Neuronal stem cell (in vitro differentiated cells): ENCODE measurements at regions not wholly inside any gene's neighbourhood (a gene's known extent, or its start where the extent isn't known, plus 50 kb on each side); places are given as distances from the start of the nearest gene placed in this dataset.

Experiments used
- DNase-seq: peaks from one replicate; pipeline ENCODE4 v3.0.0-alpha.2; 2013; ENCODE audit warnings: low spot score
- H2AFZ ChIP-seq: one replicate; pipeline ENCODE4 v1.6.1; 2013; ENCODE audit warnings: mild to moderate bottlenecking, low read length, inconsistent platforms
- H2AK5ac ChIP-seq: 2 replicates; pipeline ENCODE4 v1.6.1; 2013; ENCODE audit warnings: low read depth, mild to moderate bottlenecking, inconsistent platforms, low read length, moderate library complexity, mixed read lengths
- H2BK120ac ChIP-seq: 2 replicates; pipeline ENCODE4 v1.6.1; 2013; ENCODE audit warnings: low read depth, mild to moderate bottlenecking, inconsistent platforms, low read length, moderate library complexity, mixed read lengths
- H2BK12ac ChIP-seq: one replicate; pipeline ENCODE4 v1.6.1; 2013; ENCODE audit warnings: low read length, inconsistent platforms
- H2BK15ac ChIP-seq: 2 replicates; pipeline ENCODE4 v1.6.1; 2013; ENCODE audit warnings: mild to moderate bottlenecking, low read length, inconsistent platforms, mixed read lengths
- H2BK5ac ChIP-seq: one replicate; pipeline ENCODE4 v1.6.1; 2013; ENCODE audit warnings: inconsistent platforms, mild to moderate bottlenecking, low read length, moderate library complexity
- H3K14ac ChIP-seq: one replicate; pipeline ENCODE4 v1.6.1; 2013; ENCODE audit warnings: low read length, inconsistent platforms
- H3K18ac ChIP-seq: 2 replicates; pipeline ENCODE4 v1.6.1; 2013; ENCODE audit warnings: low read length, inconsistent platforms
- H3K23ac ChIP-seq: 2 replicates; pipeline ENCODE4 v1.6.1; 2013; ENCODE audit warnings: low read depth, mild to moderate bottlenecking, mixed read lengths, low read length, inconsistent platforms; ENCODE audit not compliant: poor library complexity
- H3K27ac ChIP-seq: replicated peaks from 3 replicates; pipeline ENCODE4 v1.5.1; 2013; ENCODE audit warnings: low read length, inconsistent platforms
- H3K27me3 ChIP-seq, 3 experiments: 2 replicates each; pipeline ENCODE4 v1.6.1; 2013; ENCODE audit warnings: low read length in 3 of 3, mild to moderate bottlenecking in 2 of 3, inconsistent platforms in 1 of 3, low read depth in 1 of 3, mixed read lengths in 1 of 3, moderate library complexity in 1 of 3; ENCODE audit not compliant: control insufficient read depth in 3 of 3, insufficient read depth in 3 of 3
- H3K36me3 ChIP-seq, 2 donors: replicated peaks in 1 of 2; 2 replicates each; pipeline ENCODE4 v1.6.1; 2013; ENCODE audit warnings: low read length in 2 of 2; ENCODE audit not compliant: control insufficient read depth in 2 of 2, insufficient read depth in 2 of 2
- H3K4ac ChIP-seq: 2 replicates; pipeline ENCODE4 v1.6.1; 2013; ENCODE audit warnings: inconsistent platforms, mild to moderate bottlenecking, low read length, moderate library complexity
- H3K4me1 ChIP-seq, 2 donors: 1 replicate in 1 of 2; 2 replicates in 1 of 2; pipeline ENCODE4 v1.6.1; 2013; ENCODE audit warnings: low read length in 2 of 2, low read depth in 1 of 2; ENCODE audit not compliant: control insufficient read depth in 2 of 2, insufficient read depth in 1 of 2
- H3K4me2 ChIP-seq: one replicate; pipeline ENCODE4 v1.6.1; 2013; ENCODE audit warnings: mild to moderate bottlenecking, low read length, inconsistent platforms; ENCODE audit not compliant: insufficient read depth, poor library complexity, severe bottlenecking
- H3K4me3 ChIP-seq, 2 donors: 2 replicates each; pipeline ENCODE4 v1.5.1; 2013; ENCODE audit warnings: low read length in 2 of 2, mild to moderate bottlenecking in 2 of 2, inconsistent platforms in 1 of 2, moderate library complexity in 1 of 2
- H3K79me1 ChIP-seq: one replicate; pipeline ENCODE4 v1.6.1; 2013; ENCODE audit warnings: low read depth, mild to moderate bottlenecking, inconsistent platforms, low read length, moderate library complexity
- H3K9ac ChIP-seq: one replicate; pipeline ENCODE4 v1.6.1; 2013; ENCODE audit warnings: mild to moderate bottlenecking, low read depth, low read length, inconsistent platforms; ENCODE audit not compliant: poor library complexity
- H3K9me3 ChIP-seq, 2 donors: replicated peaks in 1 of 2; 2 replicates each; pipeline versions ENCODE3 to v1.6.1; 2013; ENCODE audit warnings: low read length in 2 of 2, mild to moderate bottlenecking in 2 of 2, inconsistent platforms in 1 of 2, low read depth in 1 of 2, mixed read lengths in 1 of 2, moderate library complexity in 1 of 2; ENCODE audit not compliant: control insufficient read depth in 2 of 2, insufficient read depth in 1 of 2
- H4K8ac ChIP-seq: one replicate; pipeline ENCODE4 v1.6.1; 2013; ENCODE audit warnings: low read depth, mild to moderate bottlenecking, inconsistent platforms, low read length, moderate library complexity
- H4K91ac ChIP-seq: one replicate; pipeline ENCODE4 v1.6.1; 2013; ENCODE audit warnings: low read length, low read depth, mild to moderate bottlenecking, inconsistent platforms; ENCODE audit not compliant: poor library complexity
- WGBS, 2 donors: extraction: QIAGEN DNeasy Blood & Tissue Kit; methylation state at CpG; one replicate each; pipeline ENCODE4 v1.1.7; 2013; ENCODE audit warnings: missing lambda C conversion rate in 2 of 2, mixed read lengths in 1 of 2; ENCODE audit not compliant: insufficient read length in 2 of 2, insufficient replicate concordance in 1 of 2; ENCODE audit errors: extremely low coverage in 2 of 2; 5-methylcytosine and 5-hydroxymethylcytosine counted together

GRCh38 chr5:98564836-98565235 lies 208.6 kb upstream of the RGMB start:
- H2BK15ac ChIP-seq, result no peak overlapping the region
- no peak for DNase-seq
- no peaks in the 10 kb centered on the region for H3K27me3 ChIP-seq
- no peak overlapping the region for H2AK5ac ChIP-seq
- H2AFZ ChIP-seq, result no peak overlapping the region
- no peak overlapping the region for H3K14ac ChIP-seq
- H3K36me3 ChIP-seq, result no peaks in the 10 kb centered on the region
- H3K9me3 ChIP-seq, result peaks cover 2 to 3% of the 10 kb centered on the region in 2 donors
- H3K4me1 ChIP-seq, result peaks cover 0 to 9% of the 10 kb centered on the region in 2 donors
- H3K4me2 ChIP-seq, result no peak overlapping the region
- H3K9ac ChIP-seq, result no peak overlapping the region
- H3K27ac ChIP-seq, result no peak overlapping the region
- WGBS, 2 donors, result no CpG with 5 or more reads among the region's 1 CpG
- no peak overlapping the region for H3K23ac ChIP-seq
- no peak overlapping the region for H2BK120ac ChIP-seq
- no peak overlapping the region for H2BK5ac ChIP-seq
- H3K4me3 ChIP-seq, result no peak overlapping the region
- no peak overlapping the region for H2BK12ac ChIP-seq
- H3K18ac ChIP-seq, result no peak overlapping the region
- no peak overlapping the region for H4K91ac ChIP-seq
- H3K79me1 ChIP-seq, result no peaks in the 10 kb centered on the region
- no peak overlapping the region for H3K4ac ChIP-seq
- H4K8ac ChIP-seq, result no peak overlapping the region

DNA sequence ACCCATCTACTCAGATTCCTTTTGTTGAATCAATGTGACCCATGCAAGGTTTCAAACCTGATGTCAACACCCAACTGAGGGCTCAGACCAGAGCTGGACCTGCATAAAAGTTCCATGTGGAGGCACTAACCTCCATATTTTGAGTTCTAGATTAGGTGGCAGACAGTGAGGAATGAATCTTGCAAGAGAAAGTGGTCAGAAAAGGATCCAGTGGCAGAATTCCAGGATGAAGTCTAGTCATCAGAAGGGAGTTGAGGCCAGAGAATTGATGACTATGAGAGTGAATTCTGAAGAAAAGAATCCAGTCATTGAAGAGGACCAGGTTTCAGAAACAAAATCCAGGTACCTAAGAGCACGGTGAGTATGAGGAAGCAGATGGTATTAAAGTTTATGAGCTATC lies 205.1 kb upstream of the RGMB start:
- Histone ChIP-seq H3K4me1 (peaks cover 3 to 19% of the 10 kb centered on the region in 2 donors), H2BK15ac (no peak overlapping the region), H3K27me3 (no peaks in the 10 kb centered on the region), H2BK5ac (no peak overlapping the region), H3K18ac (no peak overlapping the region), H2BK12ac (no peak overlapping the region), H3K36me3 (no peaks in the 10 kb centered on the region), H2AFZ (no peak overlapping the region), H3K14ac (no peak overlapping the region), H3K4me3 (no peak overlapping the region), H3K79me1 (no peaks in the 10 kb centered on the region), H4K91ac (no peak overlapping the region), H3K9me3 (peaks cover 2 to 7% of the 10 kb centered on the region in 2 donors), H2BK120ac (no peak overlapping the region), H3K4ac (no peak overlapping the region), H2AK5ac (no peak overlapping the region), H3K4me2 (no peak overlapping the region), H3K9ac (no peak overlapping the region), H3K23ac (no peak overlapping the region), H3K27ac (no peak overlapping the region), H4K8ac (no peak overlapping the region)
- no peak for DNase-seq
- no CpG with 5 or more reads among the region's 1 CpG for WGBS, 2 donors

GRCh38 chr5:98569288-98569687 lies 204.2 kb upstream of the RGMB start:
- Histone ChIP-seq H3K4me1 (peaks cover 3 to 19% of the 10 kb centered on the region in 2 donors), H3K27ac (no peak overlapping the region), H3K36me3 (no peaks in the 10 kb centered on the region), H2AFZ (no peak overlapping the region), H4K91ac (no peak overlapping the region), H3K4ac (no peak overlapping the region), H2BK15ac (no peak overlapping the region), H2BK5ac (no peak overlapping the region), H3K4me3 (no peak overlapping the region), H3K14ac (no peak overlapping the region), H3K9ac (no peak overlapping the region), H2BK120ac (no peak overlapping the region), H3K79me1 (no peaks in the 10 kb centered on the region), H3K27me3 (no peaks in the 10 kb centered on the region), H4K8ac (no peak overlapping the region), H3K4me2 (no peak overlapping the region), H2BK12ac (no peak overlapping the region), H3K23ac (no peak overlapping the region), H2AK5ac (no peak overlapping the region), H3K9me3 (peaks cover 2 to 7% of the 10 kb centered on the region in 2 donors), H3K18ac (no peak overlapping the region)
- DNase-seq, result no peak
- WGBS, 2 donors, result no CpG with 5 or more reads among the region's 4 CpGs

DNA sequence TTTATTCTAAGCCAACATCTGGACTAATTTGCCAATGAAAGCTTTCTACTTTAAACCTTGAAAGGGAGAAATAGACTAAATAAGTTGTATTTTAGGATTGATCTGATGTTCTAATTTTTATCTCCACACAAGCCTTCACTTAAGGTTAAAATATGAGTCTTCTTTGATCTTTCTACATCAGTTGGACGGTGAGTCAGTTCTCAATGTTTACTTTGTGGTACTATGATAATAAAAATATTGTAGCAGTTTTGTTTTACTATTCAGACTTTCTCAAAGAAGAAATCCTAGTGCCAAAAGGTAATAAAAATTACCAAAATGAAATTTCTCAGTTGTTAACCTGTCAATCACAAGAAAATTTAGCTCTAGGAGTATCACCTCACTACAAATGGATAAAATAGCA lies 203.5 kb upstream of the RGMB start:
- Histone ChIP-seq H3K27me3 (no peaks in the 10 kb centered on the region), H2BK15ac (no peak overlapping the region), H3K9me3 (peaks cover 2 to 10% of the 10 kb centered on the region in 2 donors), H3K23ac (no peak overlapping the region), H3K4me1 (peaks cover 3 to 19% of the 10 kb centered on the region in 2 donors), H3K4me3 (no peak overlapping the region), H3K9ac (no peak overlapping the region), H3K27ac (no peak overlapping the region), H3K18ac (no peak overlapping the region), H3K14ac (no peak overlapping the region), H2BK120ac (no peak overlapping the region), H2AFZ (peak overlapping the region; percentile 1), H3K4ac (no peak overlapping the region), H4K91ac (no peak overlapping the region), H2AK5ac (no peak overlapping the region), H2BK12ac (no peak overlapping the region), H3K36me3 (no peaks in the 10 kb centered on the region), H3K79me1 (no peaks in the 10 kb centered on the region), H4K8ac (no peak overlapping the region), H2BK5ac (no peak overlapping the region), H3K4me2 (no peak overlapping the region)
- no peak for DNase-seq
- no CpG with 5 or more reads among the region's 1 CpG for WGBS, 2 donors
